ENCODE measurements at regions not wholly inside any gene's neighbourhood (a gene's known extent, or its start where the extent isn't known, plus 50 kb on each side); places are given as distances from the start of the nearest gene placed in this dataset.

DNA sequence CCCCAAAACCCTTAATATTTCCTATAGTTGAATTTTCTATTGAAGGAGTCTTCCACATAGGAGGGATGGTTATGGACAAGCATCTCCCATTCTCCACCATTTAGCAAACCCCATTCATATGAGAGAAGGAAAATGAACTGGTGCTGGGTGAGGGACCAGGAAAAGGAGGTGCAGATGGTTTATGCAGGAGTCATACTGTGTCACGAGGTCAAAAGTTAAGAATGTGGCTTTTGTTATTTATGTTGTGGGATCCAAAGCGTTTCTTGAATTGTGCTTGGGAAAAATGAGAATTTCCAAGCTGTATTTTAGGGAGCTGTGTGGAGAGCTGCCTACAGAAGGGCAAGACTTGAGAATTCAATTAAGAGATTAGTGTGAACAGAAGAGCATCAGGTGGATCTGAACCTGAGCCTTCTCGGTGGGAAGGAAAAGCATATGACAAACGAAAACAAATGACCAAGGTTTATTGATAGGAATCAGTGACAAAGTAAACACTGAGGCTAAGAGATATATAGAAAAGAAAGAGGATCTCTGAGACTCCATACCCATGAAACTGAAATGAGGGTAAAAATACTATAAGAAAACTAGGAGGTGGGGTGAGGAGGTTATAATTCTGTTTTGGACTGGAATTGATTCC is 473.3 kb upstream of the NR2F2 start:
- no peak for TF ChIP-seq GABPA (IDR thresholded peaks at IDR 0.05; ENCODE audit: low read depth)
- TF ChIP-seq, protein P1, sequence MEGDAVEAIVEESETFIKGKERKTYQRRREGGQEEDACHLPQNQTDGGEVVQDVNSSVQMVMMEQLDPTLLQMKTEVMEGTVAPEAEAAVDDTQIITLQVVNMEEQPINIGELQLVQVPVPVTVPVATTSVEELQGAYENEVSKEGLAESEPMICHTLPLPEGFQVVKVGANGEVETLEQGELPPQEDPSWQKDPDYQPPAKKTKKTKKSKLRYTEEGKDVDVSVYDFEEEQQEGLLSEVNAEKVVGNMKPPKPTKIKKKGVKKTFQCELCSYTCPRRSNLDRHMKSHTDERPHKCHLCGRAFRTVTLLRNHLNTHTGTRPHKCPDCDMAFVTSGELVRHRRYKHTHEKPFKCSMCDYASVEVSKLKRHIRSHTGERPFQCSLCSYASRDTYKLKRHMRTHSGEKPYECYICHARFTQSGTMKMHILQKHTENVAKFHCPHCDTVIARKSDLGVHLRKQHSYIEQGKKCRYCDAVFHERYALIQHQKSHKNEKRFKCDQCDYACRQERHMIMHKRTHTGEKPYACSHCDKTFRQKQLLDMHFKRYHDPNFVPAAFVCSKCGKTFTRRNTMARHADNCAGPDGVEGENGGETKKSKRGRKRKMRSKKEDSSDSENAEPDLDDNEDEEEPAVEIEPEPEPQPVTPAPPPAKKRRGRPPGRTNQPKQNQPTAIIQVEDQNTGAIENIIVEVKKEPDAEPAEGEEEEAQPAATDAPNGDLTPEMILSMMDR (IDR thresholded peaks at IDR 0.05; ENCODE audit: insufficient read depth, low read length), result no peak
- TF ChIP-seq POLR2AphosphoS5 (IDR thresholded peaks at IDR 0.05; ENCODE audit: low read depth), result no peak
- no peak for TF ChIP-seq REST (IDR thresholded peaks at IDR 0.05; ENCODE audit: insufficient replicate concordance, low read depth)
